ENCODE measurements at regions not wholly inside any gene's neighbourhood (a gene's known extent, or its start where the extent isn't known, plus 50 kb on each side); places are given as distances from the start of the nearest gene placed in this dataset.

DNA sequence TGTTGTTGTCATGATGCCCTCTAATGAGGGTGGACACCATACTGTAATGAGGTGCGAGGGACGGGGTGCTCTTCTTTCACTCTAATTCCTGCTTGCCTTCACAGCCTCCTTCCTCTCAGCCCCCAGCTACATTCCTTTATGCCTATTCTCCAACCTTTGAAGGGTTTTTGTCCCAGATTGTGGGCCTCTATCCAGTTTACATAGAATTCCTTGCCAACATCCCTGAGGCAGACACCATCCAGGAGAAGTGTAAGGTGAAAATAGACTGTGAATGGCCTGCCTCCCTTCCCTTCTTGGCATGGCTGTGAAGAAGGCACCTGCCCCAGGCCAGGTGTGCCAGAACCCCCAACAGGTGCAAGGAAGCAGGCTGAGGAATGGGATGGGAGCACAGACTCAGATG lies 122.3 kb downstream of the CHST1 start:
- no peak for DNase-seq (ENCODE audit: low spot score)
- no peak for TF ChIP-seq CTCF (IDR thresholded peaks at IDR 0.05; ENCODE audit: extremely low read depth, missing control alignments)

DNA sequence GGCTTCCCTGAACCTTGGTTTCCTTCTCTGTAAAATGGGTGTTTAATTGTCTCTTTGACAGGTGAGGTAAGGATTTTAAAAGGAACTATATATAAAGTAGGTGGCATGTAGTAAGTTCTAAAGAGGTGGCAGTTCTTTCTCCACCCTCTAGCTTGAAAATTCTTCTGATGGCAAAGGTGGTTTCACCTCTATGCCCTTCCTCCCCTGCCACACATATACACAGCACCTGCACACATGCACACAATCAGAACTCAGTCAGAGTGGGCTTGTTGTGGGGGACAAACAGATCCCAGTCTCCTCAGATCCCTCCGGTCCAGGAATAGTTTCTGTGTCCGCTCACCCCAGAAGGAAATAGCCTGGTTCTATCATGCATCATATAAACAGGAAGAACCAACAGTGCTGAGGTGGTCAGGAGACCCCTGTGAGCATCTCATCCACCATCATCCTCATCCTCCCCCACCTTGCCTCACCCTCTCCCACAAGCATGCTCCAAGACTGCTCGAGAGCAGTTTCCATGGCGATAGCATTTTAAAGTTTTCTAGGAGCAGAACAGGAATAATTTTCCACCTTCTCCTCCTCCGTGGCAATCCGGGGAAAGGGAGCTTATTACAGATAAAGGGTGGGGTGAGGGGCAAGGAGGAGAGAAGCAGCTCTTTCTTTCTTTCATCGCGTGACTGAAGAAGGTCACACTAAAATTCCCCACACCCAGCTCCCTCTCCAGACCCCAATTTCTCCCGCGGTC lies 123.6 kb downstream of the CHST1 start:
- TF ChIP-seq CTCF (IDR thresholded peaks at IDR 0.05; ENCODE audit: extremely low read depth, missing control alignments): no peak
- no peak for DNase-seq (ENCODE audit: low spot score)

DNA sequence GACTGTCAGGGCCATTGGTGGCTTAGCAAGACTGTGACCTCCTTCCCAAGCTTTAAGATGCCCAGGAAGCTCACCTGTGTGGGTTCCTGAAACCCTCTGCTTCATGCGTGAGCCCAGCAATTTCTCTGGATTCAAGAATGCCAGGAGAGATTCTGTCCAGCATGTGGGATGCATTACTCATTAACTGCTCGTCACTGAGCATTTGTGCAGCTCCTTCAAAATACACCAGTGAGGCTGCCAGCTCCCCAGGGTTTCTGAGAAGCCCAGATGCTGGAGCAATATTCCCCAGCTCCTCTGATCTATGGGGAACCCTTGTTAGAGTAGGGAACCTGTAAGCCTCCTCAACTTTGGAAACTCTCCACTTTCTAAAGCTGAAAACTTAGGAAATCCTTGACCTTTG lies 126.5 kb downstream of the CHST1 start:
- no peak for DNase-seq (ENCODE audit: low spot score)
- no peak for TF ChIP-seq CTCF (IDR thresholded peaks at IDR 0.05; ENCODE audit: extremely low read depth, missing control alignments)

- no peak for TF ChIP-seq CTCF (IDR thresholded peaks at IDR 0.05; ENCODE audit: extremely low read depth, missing control alignments)
- DNase-seq (ENCODE audit: low spot score): no peak
These were observed 127.1 kb downstream of the CHST1 start for GRCh38 chr11:45538363-45538762.

- no peak for DNase-seq (ENCODE audit: low spot score)
- TF ChIP-seq CTCF (IDR thresholded peaks at IDR 0.05; ENCODE audit: extremely low read depth, missing control alignments): no peak
These were observed 127.8 kb downstream of the CHST1 start for GRCh38 chr11:45537614-45538013.

- DNase-seq (ENCODE audit: low spot score): no peak
- TF ChIP-seq CTCF (IDR thresholded peaks at IDR 0.05; ENCODE audit: extremely low read depth, missing control alignments): no peak
These were observed 130.4 kb downstream of the CHST1 start for GRCh38 chr11:45535033-45535432.

DNA sequence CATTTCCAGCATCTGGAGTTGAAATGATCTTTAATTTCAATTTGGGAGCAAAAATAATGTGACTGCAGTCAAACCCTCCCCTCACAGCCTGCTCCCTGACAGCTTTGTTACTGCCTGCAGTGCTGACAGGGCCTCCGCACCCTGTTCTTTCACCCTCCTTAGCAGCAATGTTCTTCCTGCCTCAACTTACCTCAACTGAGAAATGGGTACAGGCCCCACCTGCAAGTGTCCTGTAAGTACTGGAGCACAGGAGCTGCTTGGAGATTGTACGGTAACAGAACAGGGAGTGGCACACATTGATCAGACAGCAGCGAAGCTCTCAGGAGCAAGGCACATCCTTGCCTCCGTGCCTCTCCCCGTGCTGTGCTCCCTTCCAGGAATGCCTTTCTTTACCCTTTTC lies 131.3 kb downstream of the CHST1 start:
- TF ChIP-seq CTCF (IDR thresholded peaks at IDR 0.05; ENCODE audit: extremely low read depth, missing control alignments): no peak
- DNase-seq (ENCODE audit: low spot score): no peak

Data from GM20000 (cell line).